ENCODE measurements at regions not wholly inside any gene's neighbourhood (a gene's known extent, or its start where the extent isn't known, plus 50 kb on each side); places are given as distances from the start of the nearest gene placed in this dataset.

- no peak for TF ChIP-seq MAX (IDR thresholded peaks at IDR 0.05)
- no peak for TF ChIP-seq HNF4A (conservative IDR thresholded peaks at IDR 0.05)
- no peak for TF ChIP-seq CTCF (IDR thresholded peaks at IDR 0.05; ENCODE audit: low read depth, low read length, missing input control)
- TF ChIP-seq EGR1 (IDR thresholded peaks at IDR 0.05; ENCODE audit: low read depth in 2 of 2): no peak
- TF ChIP-seq JUND (IDR thresholded peaks at IDR 0.05): no peak
- TF ChIP-seq FOXA1 (IDR thresholded peaks at IDR 0.05): no peak
- TF ChIP-seq RAD21 (IDR thresholded peaks at IDR 0.05): no peak
These were observed 170.6 kb upstream of the MYT1L start for GRCh38 chr2:2501454-2502200.

All from liver (tissue), 3 donors.